K562 (cell line): ENCODE measurements at regions not wholly inside any gene's neighbourhood (a gene's known extent, or its start where the extent isn't known, plus 50 kb on each side); places are given as distances from the start of the nearest gene placed in this dataset.
"Not testable (repeated sequence)": the region's sequence is repeated elsewhere in the genome, so short reads cannot be mapped to it uniquely, and the experiment has no call there.

ENCODE experiments used
- FOXA1 ChIP-seq: fragments of 450-650 bp; IDR thresholded peaks from 2 replicates; pipeline ENCODE4 v1.6.1; 2016; ENCODE audit warnings: mild to moderate bottlenecking, borderline replicate concordance
- FOXM1 ChIP-seq, 2 experiments: fragments of 450-650 bp in 1 of 2; sonication (generic) in 1 of 2; formaldehyde crosslinking in 1 of 2; IDR thresholded peaks; 2 replicates each; pipeline versions ENCODE4 v1.6.1 to v1.9.0; 2017 to 2022; ENCODE audit warnings: low read depth in 2 of 2, mild to moderate bottlenecking in 2 of 2, missing genetic modification reagents in 1 of 2, moderate library complexity in 1 of 2
- POLR2A ChIP-seq: fragments of 450-650 bp; conservative IDR thresholded peaks from 2 replicates; pipeline ENCODE4 v1.6.1; 2016
- RAD21 ChIP-seq, 2 experiments: fragments of 250-450 bp in 1 of 2; fragments of 450-650 bp in 1 of 2; sonication (Bioruptor Pico) in 1 of 2; formaldehyde crosslinking in 1 of 2; IDR thresholded peaks in 1 of 2; conservative IDR thresholded peaks in 1 of 2; 2 replicates each; pipeline versions ENCODE4 v1.4.0 to v1.8.0; 2020 to 2022; ENCODE audit warnings: mild to moderate bottlenecking in 2 of 2, moderate library complexity in 1 of 2
- RB1 ChIP-seq: fragments of 450-650 bp; IDR thresholded peaks from 2 replicates; pipeline ENCODE4 v1.6.1; 2017; ENCODE audit warnings: low read depth, mild to moderate bottlenecking
- TAF15 ChIP-seq: fragments of 200-400 bp; formaldehyde crosslinking; IDR thresholded peaks from 2 replicates; pipeline ENCODE4 v1.6.1; 2017; ENCODE audit warnings: mild to moderate bottlenecking, low read depth, low read length, moderate library complexity
- TCF7 ChIP-seq: sonication (generic); IDR thresholded peaks from 2 replicates; pipeline ENCODE4 v1.6.1; 2016; ENCODE audit warnings: antibody characterized with exemption, borderline replicate concordance
- TF ChIP-seq, protein P1 (sequence below), 3 experiments: IDR thresholded peaks in 2 of 3; conservative IDR thresholded peaks in 1 of 3; 2 replicates each; pipeline ENCODE4 v1.5.1; 2011 to 2012; ENCODE audit warnings: low read length in 3 of 3, mild to moderate bottlenecking in 3 of 3, control low read depth in 2 of 3, improper control_type of control experiment in 1 of 3, inconsistent platforms in 1 of 3, low read depth in 1 of 3, mixed read lengths in 1 of 3, moderate library complexity in 1 of 3; ENCODE audit not compliant: insufficient read depth in 2 of 3
- TF ChIP-seq, protein P2 (sequence below): sonication (generic); formaldehyde crosslinking; IDR thresholded peaks from 2 replicates; pipeline ENCODE4 v1.9.0; 2022; ENCODE audit warnings: mild to moderate bottlenecking, missing genetic modification reagents
- TF ChIP-seq, protein P3 (sequence below): fragments of 250-450 bp; sonication (Bioruptor Pico); IDR thresholded peaks from 2 replicates; pipeline ENCODE4 v1.8.0; 2022; ENCODE audit warnings: inconsistent platforms, mild to moderate bottlenecking, moderate library complexity, borderline replicate concordance

DNA sequence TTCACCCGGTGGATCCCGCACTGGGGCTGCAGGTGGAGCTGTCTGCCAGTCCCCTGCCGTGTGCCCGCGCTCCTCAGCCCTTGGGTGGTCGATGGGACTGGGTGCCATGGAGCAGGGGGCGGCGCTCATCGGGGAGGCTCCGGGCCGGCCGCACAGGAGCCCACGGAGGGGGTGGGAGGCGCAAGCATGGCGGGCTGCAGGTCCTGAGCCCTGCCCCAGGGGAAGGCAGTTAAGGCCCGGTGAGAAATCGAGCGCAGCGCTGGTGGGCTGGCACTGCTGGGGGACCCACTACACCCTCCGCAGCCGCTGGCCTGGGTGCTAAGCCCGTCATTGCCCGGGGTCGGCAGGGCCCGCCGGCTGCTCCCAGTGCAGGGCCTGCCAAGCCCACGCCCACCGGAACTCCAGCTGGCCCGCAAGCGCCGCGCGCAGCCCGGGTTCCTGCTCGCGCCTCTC, 149.6 kb upstream of the SPRY2 start:
- not testable (repeated sequence) for TF ChIP-seq TAF15; TCF7; POLR2A; FOXM1 (IDR thresholded peaks at IDR 0.05; ENCODE audit: low read depth); FOXM1 (CRISPR knock-in tag; IDR thresholded peaks at IDR 0.05; ENCODE audit: low read depth); RB1; FOXA1; RAD21 (CRISPR knock-in tag; conservative IDR thresholded peaks at IDR 0.05 in 1 of 2, IDR thresholded peaks at IDR 0.05 in 1 of 2)
- TF ChIP-seq, protein P1, sequence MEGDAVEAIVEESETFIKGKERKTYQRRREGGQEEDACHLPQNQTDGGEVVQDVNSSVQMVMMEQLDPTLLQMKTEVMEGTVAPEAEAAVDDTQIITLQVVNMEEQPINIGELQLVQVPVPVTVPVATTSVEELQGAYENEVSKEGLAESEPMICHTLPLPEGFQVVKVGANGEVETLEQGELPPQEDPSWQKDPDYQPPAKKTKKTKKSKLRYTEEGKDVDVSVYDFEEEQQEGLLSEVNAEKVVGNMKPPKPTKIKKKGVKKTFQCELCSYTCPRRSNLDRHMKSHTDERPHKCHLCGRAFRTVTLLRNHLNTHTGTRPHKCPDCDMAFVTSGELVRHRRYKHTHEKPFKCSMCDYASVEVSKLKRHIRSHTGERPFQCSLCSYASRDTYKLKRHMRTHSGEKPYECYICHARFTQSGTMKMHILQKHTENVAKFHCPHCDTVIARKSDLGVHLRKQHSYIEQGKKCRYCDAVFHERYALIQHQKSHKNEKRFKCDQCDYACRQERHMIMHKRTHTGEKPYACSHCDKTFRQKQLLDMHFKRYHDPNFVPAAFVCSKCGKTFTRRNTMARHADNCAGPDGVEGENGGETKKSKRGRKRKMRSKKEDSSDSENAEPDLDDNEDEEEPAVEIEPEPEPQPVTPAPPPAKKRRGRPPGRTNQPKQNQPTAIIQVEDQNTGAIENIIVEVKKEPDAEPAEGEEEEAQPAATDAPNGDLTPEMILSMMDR (IDR thresholded peaks at IDR 0.05 in 2 of 3, conservative IDR thresholded peaks at IDR 0.05 in 1 of 3; ENCODE audit: insufficient read depth in 2 of 3, low read depth in 1 of 3, low read length in 3 of 3) = not testable (repeated sequence)
- TF ChIP-seq, protein P2, sequence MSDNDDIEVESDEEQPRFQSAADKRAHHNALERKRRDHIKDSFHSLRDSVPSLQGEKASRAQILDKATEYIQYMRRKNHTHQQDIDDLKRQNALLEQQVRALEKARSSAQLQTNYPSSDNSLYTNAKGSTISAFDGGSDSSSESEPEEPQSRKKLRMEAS (CRISPR knock-in tag) = not testable (repeated sequence)
- TF ChIP-seq, protein P3, sequence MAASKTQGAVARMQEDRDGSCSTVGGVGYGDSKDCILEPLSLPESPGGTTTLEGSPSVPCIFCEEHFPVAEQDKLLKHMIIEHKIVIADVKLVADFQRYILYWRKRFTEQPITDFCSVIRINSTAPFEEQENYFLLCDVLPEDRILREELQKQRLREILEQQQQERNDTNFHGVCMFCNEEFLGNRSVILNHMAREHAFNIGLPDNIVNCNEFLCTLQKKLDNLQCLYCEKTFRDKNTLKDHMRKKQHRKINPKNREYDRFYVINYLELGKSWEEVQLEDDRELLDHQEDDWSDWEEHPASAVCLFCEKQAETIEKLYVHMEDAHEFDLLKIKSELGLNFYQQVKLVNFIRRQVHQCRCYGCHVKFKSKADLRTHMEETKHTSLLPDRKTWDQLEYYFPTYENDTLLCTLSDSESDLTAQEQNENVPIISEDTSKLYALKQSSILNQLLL = not testable (repeated sequence)
